ENCODE measurements at regions not wholly inside any gene's neighbourhood (a gene's known extent, or its start where the extent isn't known, plus 50 kb on each side); places are given as distances from the start of the nearest gene placed in this dataset.

DNA sequence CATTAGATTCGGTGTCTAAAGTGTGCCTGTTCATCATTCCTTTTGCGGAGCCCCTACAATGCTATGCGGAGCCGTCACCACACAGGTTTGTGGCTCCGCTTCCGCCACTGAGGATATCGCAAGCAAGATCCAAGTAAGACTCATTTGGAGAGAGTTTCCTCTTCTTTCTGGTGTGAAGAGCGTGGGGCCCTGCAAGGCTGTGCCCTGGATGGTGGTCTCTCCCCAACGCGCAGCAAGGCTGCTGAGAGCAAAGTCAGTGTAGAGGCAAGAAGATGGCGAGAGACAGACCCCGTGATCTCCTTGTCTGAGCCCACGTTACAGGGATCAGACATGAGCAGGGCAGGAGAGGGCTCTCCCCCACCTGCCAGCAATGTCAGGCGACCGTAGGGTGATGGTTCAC, 96.3 kb upstream of the AFDN start:
- TF ChIP-seq CTCF (IDR thresholded peaks at IDR 0.05) = no peak
- TF ChIP-seq EP300 (IDR thresholded peaks at IDR 0.05) = no peak
- no peak for TF ChIP-seq FOSL2 (IDR thresholded peaks at IDR 0.05)
- TF ChIP-seq FOSL2 (CRISPR knock-in tag; IDR thresholded peaks at IDR 0.05) = no peak
- TF ChIP-seq HES2 (IDR thresholded peaks at IDR 0.05) = no peak
- TF ChIP-seq RAD21 (conservative IDR thresholded peaks at IDR 0.05 in 1 of 2, IDR thresholded peaks at IDR 0.05 in 1 of 2) = no peak
- no peak for TF ChIP-seq CHD4 (IDR thresholded peaks at IDR 0.05; ENCODE audit: borderline replicate concordance)
- no peak for TF ChIP-seq BHLHE40 (IDR thresholded peaks at IDR 0.05; ENCODE audit: low read depth, low read length)
- TF ChIP-seq RCOR1 (IDR thresholded peaks at IDR 0.05; ENCODE audit: low read depth, low read length) = no peak
- no peak for TF ChIP-seq ESRRA (IDR thresholded peaks at IDR 0.05; ENCODE audit: borderline replicate concordance, low read length)
- TF ChIP-seq POLR2A (IDR thresholded peaks at IDR 0.05; ENCODE audit: low read length) = no peak
- TF ChIP-seq RFX5 (IDR thresholded peaks at IDR 0.05) = no peak
- no peak for TF ChIP-seq EHMT2 (IDR thresholded peaks at IDR 0.05; ENCODE audit: low read depth)
- TF ChIP-seq REST (IDR thresholded peaks at IDR 0.05) = no peak
